Glutamatergic neuron (in vitro differentiated cells): ENCODE measurements at regions not wholly inside any gene's neighbourhood (a gene's known extent, or its start where the extent isn't known, plus 50 kb on each side); places are given as distances from the start of the nearest gene placed in this dataset.

ENCODE experiments used
- DNase-seq: peaks from one replicate; pipeline ENCODE4 v3.0.0; 2022
- H3K27ac Mint-ChIP-seq: one replicate; pipeline ENCODE4 v1.8.0; 2020; ENCODE audit warnings: mild to moderate bottlenecking, mixed read lengths, inconsistent platforms; ENCODE audit not compliant: unreplicated experiment
- H3K27me3 Mint-ChIP-seq: one replicate; pipeline ENCODE4 v1.8.0; 2020; ENCODE audit warnings: mild to moderate bottlenecking, moderate library complexity, mixed read lengths, inconsistent platforms; ENCODE audit not compliant: unreplicated experiment
- H3K36me3 Mint-ChIP-seq: one replicate; pipeline ENCODE4 v1.8.0; 2020; ENCODE audit warnings: mild to moderate bottlenecking, mixed read lengths, inconsistent platforms; ENCODE audit not compliant: unreplicated experiment
- H3K4me1 Mint-ChIP-seq: one replicate; pipeline ENCODE4 v1.8.0; 2020; ENCODE audit warnings: mild to moderate bottlenecking, low read depth, mixed read lengths, inconsistent platforms; ENCODE audit not compliant: unreplicated experiment
- H3K4me3 Mint-ChIP-seq: one replicate; pipeline ENCODE4 v1.8.0; 2020; ENCODE audit warnings: mild to moderate bottlenecking, mixed read lengths, inconsistent platforms; ENCODE audit not compliant: unreplicated experiment
- H3K9me3 Mint-ChIP-seq: one replicate; pipeline ENCODE4 v1.8.0; 2020; ENCODE audit warnings: mild to moderate bottlenecking, moderate library complexity, mixed read lengths, inconsistent platforms; ENCODE audit not compliant: unreplicated experiment
- TF ChIP-seq, protein P1 (sequence below): fragments of 200-600 bp; sonication (generic); IDR thresholded peaks from one replicate; pipeline ENCODE4 v1.5.0; 2021; ENCODE audit not compliant: partially characterized antibody, unreplicated experiment

DNA sequence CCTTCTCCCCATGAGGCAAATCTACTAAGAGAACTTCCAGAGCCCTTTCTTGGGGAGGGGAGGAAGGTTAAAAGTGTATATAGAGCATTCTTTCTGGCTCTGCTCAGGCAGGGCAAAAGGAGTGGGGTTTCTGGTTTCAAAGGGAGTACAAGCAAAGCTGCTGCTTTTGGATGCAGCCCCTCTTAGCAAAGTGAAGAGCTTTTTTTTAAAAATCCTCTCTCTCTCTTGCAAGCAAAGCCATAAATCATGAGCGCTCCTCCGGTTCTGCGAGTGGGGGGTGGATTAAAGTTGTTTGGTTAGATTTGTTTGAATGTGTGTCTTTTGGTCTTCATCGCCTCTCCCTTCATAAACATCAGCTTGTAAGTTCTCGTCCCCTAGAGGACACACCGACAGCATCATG lies 546.6 kb upstream of the TBX3 start:
- H3K4me3 Mint-ChIP-seq, result no peak overlapping the region
- H3K36me3 Mint-ChIP-seq, result no peaks in the 10 kb centered on the region

DNA sequence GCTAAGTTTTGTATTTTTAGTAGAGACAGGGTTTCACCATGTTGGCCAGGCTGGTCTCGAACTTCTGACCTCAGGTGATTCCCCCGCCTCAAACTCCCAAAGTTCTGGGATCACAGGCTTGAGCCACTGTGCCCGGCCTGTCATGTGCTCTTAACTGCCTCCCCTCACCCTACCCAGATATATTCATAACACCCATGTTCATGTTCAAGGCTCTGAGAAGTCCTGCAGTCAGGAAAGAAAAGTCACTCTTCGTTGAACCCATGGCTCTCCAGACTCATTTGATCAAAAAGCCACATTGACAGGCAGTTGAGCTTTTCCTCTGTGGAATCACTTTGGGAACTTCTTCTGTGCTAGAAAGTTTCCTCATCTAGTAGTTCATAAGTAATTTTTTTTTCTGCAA lies 545.5 kb upstream of the TBX3 start:
- Mint-ChIP-seq H3K4me1 (no peaks in the 10 kb centered on the region), H3K9me3 (no peaks in the 10 kb centered on the region), H3K4me3 (no peak overlapping the region), H3K36me3 (no peaks in the 10 kb centered on the region), H3K27me3 (no peaks in the 10 kb centered on the region), H3K27ac (no peak overlapping the region)
- DNase-seq, result no peak
- TF ChIP-seq, protein P1, sequence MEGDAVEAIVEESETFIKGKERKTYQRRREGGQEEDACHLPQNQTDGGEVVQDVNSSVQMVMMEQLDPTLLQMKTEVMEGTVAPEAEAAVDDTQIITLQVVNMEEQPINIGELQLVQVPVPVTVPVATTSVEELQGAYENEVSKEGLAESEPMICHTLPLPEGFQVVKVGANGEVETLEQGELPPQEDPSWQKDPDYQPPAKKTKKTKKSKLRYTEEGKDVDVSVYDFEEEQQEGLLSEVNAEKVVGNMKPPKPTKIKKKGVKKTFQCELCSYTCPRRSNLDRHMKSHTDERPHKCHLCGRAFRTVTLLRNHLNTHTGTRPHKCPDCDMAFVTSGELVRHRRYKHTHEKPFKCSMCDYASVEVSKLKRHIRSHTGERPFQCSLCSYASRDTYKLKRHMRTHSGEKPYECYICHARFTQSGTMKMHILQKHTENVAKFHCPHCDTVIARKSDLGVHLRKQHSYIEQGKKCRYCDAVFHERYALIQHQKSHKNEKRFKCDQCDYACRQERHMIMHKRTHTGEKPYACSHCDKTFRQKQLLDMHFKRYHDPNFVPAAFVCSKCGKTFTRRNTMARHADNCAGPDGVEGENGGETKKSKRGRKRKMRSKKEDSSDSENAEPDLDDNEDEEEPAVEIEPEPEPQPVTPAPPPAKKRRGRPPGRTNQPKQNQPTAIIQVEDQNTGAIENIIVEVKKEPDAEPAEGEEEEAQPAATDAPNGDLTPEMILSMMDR, result no peak

More for the DNA sequence above, 546.6 kb upstream of the TBX3 start:
- Mint-ChIP-seq H3K9me3 (no peaks in the 10 kb centered on the region), H3K27ac (no peak overlapping the region), H3K27me3 (no peaks in the 10 kb centered on the region), H3K4me1 (no peaks in the 10 kb centered on the region)
- TF ChIP-seq, protein P1, result no peak
- no peak for DNase-seq

DNA sequence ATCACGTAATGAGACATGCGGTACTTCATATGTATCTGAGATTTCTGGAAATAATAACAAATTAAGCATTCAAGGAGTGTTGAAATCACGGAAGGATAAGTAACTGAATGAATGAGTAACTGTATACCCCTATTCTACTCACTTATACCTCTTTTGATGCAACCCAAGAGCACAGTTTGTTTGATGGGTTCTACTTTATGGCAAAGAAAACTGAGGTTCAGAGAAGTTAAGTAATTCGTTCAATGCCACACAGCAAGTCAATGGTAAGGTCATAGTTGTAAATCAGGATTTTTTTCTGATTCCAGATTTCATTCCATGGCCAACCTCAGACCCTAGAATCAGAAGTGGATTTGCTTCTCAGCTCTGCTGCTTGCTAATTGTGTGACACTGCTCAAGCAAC lies 544.5 kb upstream of the TBX3 start:
- no peaks in the 10 kb centered on the region for H3K27me3 Mint-ChIP-seq
- H3K4me3 Mint-ChIP-seq, result no peak overlapping the region
- no peaks in the 10 kb centered on the region for H3K4me1 Mint-ChIP-seq
- no peaks in the 10 kb centered on the region for H3K36me3 Mint-ChIP-seq
- H3K9me3 Mint-ChIP-seq, result no peaks in the 10 kb centered on the region
- no peak overlapping the region for H3K27ac Mint-ChIP-seq
- DNase-seq, result no peak
- TF ChIP-seq, protein P1, result no peak

DNA sequence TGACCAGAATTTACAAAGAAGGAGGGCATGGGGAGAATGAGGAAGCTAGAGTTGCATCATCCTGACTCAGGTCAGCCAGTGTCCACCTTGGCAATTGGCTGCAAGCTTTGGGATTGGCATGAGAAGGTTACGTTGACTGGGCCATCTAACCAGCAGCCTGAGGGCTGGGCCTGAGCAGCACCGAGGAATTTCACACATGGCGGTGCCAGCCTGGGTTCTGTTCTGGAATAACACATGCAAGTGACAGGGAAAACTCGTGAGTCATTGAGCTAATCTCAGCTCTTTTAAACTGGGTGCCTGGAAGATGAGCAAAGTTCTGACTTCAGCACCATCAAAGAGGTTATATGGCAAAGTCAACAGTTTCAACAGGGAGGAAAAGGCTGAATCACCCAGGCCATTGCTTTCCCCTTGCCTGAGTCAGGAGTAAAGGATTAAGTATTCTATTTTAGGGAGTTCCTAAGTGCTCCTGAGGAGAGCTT lies 543.2 kb upstream of the TBX3 start:
- Mint-ChIP-seq H3K36me3 (no peaks in the 10 kb centered on the region), H3K4me1 (no peaks in the 10 kb centered on the region), H3K4me3 (no peak overlapping the region), H3K27me3 (peaks cover 2% of the 10 kb centered on the region), H3K9me3 (no peaks in the 10 kb centered on the region), H3K27ac (no peak overlapping the region)
- DNase-seq, result no peak
- TF ChIP-seq, protein P1, result no peak

DNA sequence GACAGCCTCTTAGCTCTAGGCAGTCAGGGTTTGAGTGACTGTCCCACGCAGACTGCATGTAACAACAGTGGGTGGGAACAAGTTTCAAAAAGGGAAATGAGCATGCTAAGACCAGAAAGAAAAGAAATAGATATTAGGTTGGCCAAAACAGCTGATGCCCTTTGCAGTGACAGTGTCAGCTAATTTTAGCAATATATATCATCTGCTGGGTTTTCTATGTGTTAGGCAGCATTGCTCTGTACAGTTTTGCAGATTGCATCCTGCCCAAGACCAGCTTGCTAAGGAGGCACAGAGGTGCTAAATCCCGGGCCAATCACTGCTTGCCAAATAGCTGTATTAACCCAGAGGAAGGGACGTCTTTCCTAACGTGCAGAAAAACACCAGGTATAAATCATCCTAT lies 541.9 kb upstream of the TBX3 start:
- Mint-ChIP-seq H3K9me3 (no peaks in the 10 kb centered on the region), H3K36me3 (no peaks in the 10 kb centered on the region), H3K4me3 (no peak overlapping the region), H3K27ac (no peak overlapping the region), H3K4me1 (no peaks in the 10 kb centered on the region), H3K27me3 (peaks cover 2% of the 10 kb centered on the region)
- TF ChIP-seq, protein P1, result no peak
- DNase-seq, result no peak
